ENCODE measurements at regions not wholly inside any gene's neighbourhood (a gene's known extent, or its start where the extent isn't known, plus 50 kb on each side); places are given as distances from the start of the nearest gene placed in this dataset.

GRCh38 chrX:5638572-5638971, 590.1 kb downstream of the NLGN4X start:
- TF ChIP-seq CTCF (IDR thresholded peaks at IDR 0.05), result no peak
- no peak for TF ChIP-seq POLR2A (IDR thresholded peaks at IDR 0.05)
